ENCODE measurements at regions not wholly inside any gene's neighbourhood (a gene's known extent, or its start where the extent isn't known, plus 50 kb on each side); places are given as distances from the start of the nearest gene placed in this dataset.
"Not testable (repeated sequence)": the region's sequence is repeated elsewhere in the genome, so short reads cannot be mapped to it uniquely, and the experiment has no call there.

DNA sequence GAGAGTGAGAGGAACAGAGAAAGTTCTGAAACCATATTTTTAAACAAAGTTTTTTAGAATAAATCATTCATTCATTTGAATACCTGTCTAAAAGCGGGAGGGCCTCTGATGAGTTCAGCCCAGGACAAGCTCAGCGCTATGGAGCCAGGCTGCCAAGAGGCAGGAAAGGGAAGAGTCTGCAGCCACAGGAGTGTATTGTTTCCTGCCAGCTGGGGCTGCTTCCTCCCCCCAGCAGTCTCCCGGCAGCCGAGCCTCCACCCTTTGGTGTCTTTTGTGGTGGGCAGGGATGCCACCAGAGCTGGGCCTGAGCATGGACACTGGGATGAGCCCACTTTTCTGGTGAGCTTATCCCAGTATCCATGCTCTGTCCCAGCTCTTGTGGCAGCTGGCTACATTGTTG is 199.5 kb upstream of the TPRG1 start:
- DNase-seq (ENCODE audit: low read depth in 2 of 2): peak in 1 of 2 donors; percentile 53

DNA sequence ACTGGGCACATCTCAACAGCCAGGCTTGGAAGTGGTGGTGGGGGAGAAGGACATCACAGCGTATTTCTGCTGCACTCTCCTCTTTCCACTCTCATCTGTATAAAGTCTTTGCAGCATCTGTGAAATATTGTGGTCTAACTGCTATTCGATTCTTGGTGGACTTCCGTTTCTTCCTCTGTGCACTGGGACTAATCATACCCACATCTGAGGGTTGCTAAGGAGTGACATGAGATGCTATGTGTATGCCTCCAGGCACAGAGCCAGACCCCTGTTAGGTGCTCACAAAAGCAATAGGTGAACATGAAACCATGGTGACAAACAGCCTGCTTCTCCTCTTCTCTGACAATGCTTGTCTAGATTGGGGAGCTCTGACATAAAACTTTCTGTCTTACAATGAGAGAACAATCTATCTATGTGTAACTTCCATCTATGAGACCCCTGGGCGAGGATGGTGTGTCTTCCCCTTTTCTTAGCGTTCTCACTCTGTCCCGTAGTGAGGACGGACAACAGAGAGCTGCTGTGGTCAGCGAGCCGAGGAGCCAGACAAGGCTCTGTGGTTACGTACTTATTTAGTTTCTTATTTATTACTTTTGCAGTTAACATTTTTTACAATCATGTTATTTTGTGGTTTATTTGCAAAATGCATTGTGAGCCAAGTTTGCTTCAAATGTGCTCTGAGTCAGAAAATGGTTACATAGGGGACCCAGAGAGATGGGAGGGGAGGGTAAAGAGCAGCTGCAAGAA is 196.7 kb upstream of the TPRG1 start:
- DNase-seq (ENCODE audit: low read depth in 2 of 2): no peak

DNA sequence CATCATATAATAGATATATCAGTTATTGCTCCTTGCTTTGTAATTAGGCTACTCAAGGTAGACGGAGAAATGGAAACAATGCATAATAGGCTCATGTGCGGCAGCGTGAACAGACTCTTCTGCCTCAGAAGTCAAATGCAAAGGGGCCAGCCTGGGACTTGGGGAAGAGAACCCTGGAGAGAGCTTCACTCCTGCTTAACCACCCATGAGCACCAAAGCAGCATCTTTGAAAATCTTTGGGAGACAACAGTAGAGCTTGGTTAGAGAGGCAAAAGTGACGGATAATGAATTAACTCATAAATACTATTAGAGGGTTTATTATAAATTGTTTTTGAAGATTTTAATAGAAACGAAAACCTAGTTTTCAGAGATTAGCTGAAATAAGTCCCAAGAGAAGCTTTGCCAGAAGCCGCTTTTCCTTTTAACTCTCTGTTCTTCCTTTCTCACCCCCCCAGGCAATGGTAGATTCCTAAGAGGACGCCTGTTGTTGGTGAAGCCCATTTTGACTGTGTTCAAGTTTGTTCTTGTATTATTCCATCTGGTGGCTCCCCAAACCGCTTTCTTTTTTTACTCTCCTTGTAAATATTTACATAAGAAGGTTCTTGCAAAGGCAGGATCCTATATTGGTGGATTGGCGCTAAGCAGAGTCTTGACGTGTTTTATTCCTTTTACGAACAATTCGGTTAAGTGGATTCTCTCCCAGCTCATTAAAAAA is 196.0 kb upstream of the TPRG1 start:
- no peak for DNase-seq (ENCODE audit: low read depth in 2 of 2)

DNA sequence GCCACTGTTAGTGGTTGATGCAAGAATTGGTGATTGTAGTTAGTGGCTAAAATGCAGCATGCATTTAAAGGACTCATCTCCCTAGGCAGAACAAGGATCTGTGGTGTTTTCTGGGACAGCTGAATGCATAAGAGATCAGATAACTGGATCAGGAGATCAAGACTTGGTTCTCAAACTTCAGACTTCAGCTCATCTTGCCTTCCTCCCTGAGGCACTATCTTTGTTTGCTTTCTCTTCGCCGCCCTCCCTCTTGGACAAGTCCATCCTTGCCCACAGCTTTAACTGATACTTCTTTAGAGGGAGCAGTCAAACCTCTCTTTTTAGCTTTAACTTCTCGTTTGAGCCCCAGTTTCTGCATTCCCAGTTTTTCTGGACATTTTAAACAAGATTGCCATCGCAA is 195.4 kb upstream of the TPRG1 start:
- DNase-seq (ENCODE audit: low read depth in 2 of 2): no peak

DNA sequence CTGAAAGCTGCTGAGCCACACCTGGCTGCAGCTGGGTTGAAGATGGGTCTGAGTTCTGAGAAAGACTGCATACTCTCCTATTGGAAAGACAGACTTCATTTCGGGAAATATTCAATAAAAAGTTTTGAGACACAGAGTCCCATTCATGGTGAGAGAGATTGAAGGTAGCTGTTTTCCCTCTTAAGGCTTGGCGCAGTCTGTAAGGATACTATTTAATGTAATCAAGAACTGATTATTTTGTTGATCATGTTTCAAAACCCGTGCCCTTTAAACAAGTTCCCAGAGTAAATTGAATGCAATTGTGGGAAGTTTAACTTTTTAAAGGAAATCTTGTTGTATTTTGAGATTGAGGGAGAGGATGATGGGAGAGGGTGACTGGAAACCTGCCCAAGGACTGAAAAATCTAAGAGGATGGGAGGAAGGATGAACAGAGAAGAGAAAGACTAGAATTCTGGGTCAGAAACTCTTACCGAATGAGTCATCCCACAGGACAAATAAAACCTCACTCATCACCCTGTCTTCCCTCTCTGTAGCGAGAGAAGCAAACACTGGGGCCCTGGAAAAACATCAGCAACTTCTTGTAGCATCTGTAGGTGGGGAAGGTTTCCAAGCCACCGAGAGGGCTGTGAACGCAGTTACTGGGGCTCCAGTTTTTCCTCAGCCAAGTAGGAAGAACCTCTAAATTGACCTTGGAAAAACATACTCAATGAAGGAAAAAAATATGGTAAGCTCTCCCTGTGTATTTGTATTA is 193.2 kb upstream of the TPRG1 start:
- DNase-seq (ENCODE audit: low read depth in 2 of 2): no peak

DNA sequence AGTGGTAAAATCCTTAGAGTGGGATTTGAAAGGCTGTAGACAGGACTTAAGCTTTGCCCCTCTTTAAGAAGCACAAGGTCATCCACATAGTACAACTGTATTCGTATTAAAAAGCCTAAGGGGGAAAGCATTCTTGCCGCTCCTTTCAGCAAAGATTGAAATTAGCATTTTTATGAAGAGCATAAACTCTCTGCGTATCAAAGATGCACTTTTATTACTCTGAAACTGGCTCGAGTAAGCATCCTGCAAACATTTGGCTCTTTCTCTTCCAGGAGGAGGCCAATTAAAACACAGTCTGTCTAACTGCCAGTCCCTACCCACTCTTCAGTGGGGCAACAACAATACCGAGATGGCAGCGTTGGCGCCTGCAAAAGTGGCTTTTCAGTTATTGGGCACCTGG is 192.5 kb upstream of the TPRG1 start:
- DNase-seq (ENCODE audit: low read depth in 2 of 2): no peak

DNA sequence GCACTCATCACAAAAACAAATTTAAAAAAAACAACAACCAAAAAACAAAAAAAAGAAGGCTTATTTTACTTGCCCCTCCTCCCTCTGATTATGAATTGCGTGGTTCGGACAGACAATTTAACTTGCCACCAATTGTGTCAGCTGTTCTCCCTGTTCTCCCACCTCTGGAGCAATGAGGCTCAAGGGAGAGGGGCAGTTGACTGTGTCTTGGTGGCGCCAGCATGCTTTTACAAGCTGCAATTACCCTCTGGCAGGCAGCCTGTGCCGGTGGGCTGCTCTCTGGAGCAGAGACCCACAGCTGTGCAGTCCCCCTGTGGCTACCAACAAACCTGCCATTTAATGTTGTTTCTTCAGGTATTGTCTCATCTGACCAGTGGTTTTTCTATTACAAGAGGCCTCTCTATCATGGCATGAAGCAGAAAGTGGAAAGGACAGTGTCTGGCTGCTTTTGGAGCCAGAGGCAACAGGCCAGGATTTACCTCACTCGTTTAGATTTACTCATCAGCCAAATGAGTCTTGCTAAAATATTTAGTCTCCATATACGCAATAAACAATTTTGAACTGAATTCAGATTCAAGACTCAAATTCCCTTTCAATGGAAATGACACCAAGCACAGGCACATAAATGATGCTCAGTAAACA is 192.0 kb upstream of the TPRG1 start:
- no peak for DNase-seq (ENCODE audit: low read depth in 2 of 2)

DNA sequence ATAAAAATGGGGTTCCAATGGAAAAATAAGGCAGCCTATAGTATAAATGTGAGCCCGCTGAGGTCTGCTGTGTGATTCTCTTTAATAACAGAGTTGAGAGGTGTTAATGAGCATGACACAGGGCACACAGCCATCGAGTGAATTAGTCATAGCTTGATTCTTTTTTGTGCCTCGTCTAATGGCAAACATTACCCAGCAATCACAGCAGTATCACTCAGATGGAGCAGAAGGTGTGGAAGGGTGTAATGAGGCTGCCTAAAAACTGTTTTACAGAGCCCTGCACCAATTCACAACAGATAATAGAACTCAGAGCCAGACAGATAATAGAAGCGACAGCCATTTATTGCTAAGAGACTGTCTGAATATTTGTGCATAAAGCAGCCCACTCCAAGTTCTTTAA is 178.6 kb upstream of the TPRG1 start:
- no peak for DNase-seq (ENCODE audit: low read depth in 2 of 2)

DNA sequence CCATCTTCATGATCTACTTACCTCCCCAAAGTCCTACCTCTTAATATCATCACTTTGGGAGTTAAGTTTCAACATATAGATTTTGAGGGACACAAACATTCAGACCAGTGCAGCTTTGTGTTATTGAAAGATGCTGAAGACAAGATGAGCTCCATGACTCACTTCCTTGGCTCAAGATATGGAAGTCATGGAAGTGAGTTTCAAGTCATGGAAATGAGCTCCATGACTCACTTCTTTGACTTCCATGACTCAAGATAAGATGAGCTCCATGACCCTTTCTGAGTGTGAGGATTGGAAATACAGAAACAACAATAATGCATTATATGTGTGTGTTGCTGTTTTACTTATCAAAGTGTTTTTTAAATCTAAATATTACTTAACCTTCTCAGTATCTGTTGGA is 170.2 kb upstream of the TPRG1 start:
- DNase-seq (ENCODE audit: low read depth in 2 of 2): peak in 1 of 2 donors; percentile 42

DNA sequence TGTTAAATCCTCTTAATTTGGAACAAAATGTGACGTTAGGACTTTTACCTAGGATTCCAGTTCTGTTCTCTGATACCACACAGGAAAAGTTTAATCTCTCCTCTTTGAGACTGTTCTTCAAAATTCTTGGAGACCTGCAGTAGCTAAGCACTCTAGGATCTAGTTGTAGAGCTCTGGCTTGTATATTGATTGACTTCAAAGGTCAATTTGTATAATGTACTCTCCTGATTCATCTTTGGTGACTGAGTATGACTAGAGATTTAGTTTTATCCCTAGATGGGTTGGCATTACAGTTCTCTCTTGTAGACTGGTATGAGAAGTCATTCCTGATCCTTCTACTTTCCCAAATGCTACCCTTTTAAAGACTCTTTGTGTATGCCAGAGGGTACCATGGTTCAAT is 168.4 kb upstream of the TPRG1 start:
- DNase-seq (ENCODE audit: low read depth in 2 of 2): no peak

DNA sequence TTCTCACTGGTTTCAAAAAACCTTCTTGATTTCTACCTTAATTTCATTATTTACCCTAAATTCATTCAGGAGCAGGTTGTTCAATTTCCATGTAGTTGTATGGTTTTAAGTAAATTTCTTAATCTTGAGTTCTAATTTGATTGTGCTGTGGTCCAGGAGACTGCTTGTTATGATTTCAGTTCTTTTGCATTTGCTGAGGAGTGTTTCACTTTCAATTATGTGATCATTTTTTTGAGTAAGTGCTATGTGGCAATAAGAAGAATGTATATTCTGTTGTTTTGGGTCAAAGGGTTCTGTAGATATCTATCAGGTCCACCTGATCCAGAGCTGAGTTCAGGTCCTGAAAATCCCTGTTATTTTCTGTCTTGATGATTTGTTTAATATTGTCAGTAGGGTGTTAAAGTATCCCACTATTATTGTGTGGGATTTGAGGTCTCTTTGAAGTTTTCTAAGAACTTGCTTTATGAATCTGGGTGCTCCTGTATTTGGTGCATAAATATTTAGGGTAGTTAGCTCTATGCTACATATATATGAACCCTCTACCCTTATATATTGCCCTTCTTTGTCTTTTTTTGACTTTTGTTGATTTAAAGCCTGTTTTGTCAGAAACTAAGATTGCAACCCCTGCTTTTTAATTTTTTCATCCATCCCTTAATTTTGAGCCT is 158.4 kb upstream of the TPRG1 start:
- DNase-seq (ENCODE audit: low read depth in 2 of 2): no peak

DNA sequence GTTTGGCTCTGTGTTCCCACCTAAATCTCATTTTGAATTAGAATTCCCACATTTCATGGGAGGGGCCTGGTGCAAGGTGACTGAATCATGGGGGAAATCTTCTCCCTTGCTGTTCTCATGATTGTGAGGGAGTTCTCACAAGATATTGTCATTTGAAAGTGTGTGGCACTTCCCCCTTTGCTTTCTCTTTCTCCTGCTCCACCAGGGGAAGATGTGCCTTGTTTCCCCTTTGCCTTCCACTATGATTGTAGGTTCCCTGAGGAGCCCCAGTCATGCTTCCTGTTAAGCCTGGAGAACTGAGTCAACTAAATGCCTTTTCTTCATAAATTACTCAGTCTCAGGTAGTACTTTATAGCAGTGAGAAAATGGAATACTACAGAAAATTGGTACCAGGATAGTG is 157.2 kb upstream of the TPRG1 start:
- DNase-seq (ENCODE audit: low read depth in 2 of 2): no peak

DNA sequence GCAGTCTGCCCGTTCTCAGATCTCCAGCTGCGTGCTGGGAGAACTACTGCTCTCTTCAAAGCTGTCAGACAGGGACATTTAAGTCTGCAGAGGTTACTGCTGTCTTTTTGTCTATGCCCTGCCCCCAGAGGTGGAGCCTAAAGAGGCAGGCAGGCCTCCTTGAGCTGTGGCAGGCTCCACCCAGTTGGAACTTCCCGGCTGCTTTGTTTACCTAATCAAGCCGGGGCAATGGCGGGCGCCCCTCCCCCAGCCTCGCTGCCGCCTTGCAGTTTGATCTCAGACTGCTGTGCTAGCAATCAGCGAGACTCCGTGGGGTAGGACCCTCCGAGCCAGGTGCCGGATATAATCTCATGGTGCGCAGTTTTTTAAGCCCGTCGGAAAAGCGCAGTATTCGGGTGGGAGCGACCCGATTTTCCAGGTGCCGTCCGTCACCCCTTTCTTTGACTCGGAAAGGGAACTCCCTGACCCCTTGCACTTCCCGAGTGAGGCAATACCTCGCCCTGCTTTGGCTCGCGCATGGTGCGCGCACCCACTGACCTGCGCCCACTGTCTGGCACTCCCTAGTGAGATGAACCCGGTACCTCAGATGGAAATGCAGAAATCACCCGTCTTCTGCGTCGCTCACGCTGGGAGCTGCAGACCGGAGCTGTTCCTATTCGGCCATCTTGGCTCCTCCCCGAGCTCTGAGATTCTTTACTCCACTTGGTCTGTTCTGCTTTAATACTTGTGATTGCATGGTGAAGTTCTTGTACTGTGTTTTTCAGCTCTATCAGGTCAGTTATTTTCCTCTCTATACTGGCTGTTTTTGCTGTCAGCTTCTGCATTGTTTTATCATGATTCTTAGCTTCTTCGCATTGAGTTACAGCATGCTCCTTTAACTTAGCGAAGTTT is 148.9 kb upstream of the TPRG1 start:
- not testable (repeated sequence) for DNase-seq (ENCODE audit: low read depth in 2 of 2)

DNA sequence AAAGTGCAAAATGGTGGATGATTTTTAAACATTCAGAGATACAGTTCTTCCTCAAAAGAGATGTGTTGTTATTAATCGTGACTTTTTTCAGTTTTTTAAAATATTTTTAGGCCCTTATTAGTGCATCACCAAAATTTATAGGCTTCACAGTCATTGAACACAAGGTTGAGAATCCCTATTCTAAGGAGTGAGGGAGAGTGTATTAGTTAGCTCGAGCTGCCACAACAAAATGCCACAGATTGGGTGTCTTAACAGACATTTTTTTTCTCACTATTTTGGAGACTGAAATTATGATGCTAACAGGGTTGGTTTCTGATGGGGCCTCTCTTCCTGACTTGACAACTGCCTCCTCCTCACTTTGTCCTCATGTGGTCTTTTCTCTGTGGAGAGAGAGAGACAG is 145.9 kb upstream of the TPRG1 start:
- DNase-seq (ENCODE audit: low read depth in 2 of 2): no peak

DNA sequence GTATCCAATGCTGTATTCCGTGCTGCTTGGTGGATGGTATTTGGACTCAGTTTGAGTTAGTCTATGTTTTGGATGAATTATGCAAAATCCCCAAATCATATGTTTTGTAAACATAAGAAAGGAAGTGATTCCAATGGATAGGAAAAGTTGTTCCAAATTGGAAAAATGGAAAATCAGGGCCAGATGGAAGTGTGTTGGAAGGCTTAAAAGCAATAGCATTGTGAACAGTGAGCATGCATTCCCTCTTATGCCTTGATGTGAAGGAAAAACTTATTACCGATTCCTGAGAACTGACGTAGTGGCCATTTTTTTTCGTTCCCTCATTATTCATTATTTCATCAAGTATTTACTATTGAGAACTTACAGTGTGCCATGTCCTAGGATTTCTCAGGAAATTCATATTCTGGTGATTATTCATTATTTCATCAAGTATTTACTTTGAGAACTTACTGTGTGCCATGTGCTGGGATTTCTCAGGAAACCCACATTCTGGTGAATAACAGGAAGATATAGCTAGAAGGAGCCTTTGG is 144.1 kb upstream of the TPRG1 start:
- no peak for DNase-seq (ENCODE audit: low read depth in 2 of 2)

DNA sequence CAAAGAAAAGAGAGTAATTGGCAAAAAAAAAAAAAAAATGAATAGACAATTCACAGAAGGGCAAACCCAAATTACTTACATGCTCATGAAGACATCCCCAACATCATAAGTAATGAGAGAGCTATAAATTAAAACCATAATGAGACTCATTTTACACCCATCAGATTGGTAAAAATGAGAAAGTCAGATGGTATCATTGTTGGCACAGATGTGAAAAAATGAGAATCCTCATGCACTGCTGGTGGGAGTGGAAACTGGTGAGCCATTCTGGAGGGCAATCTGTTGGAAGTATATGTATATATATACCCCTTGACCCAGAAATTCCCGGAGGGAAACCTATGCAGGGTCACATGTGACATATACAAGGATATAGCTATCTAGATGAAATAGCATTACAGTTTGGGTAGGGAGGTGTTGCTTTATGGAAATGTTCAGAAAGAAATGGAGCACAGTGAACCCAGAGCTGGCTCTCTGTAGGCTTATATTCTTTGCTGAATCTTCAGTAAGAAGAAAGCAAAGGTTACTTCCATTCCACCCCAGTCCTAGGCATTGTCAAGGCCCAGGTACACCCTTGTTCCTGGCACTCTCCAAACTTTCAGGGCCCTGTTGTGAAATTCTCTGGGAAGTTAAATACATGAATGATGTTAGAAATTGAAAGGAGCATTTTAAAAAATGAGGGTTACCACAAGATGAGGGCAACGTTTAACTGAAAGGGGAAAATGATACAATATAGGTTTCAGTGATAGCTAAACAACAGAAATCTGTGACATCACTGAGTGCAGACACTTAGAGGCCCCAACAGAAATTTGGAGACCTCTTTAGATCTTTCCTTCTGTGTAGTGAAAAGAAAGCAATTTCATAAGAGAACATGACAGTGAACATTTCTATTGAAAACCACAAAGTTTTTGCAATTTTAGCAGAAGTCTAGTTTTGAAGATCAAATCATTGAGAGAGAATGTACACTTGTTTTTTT is 132.7 kb upstream of the TPRG1 start:
- DNase-seq (ENCODE audit: low read depth in 2 of 2): no peak

DNA sequence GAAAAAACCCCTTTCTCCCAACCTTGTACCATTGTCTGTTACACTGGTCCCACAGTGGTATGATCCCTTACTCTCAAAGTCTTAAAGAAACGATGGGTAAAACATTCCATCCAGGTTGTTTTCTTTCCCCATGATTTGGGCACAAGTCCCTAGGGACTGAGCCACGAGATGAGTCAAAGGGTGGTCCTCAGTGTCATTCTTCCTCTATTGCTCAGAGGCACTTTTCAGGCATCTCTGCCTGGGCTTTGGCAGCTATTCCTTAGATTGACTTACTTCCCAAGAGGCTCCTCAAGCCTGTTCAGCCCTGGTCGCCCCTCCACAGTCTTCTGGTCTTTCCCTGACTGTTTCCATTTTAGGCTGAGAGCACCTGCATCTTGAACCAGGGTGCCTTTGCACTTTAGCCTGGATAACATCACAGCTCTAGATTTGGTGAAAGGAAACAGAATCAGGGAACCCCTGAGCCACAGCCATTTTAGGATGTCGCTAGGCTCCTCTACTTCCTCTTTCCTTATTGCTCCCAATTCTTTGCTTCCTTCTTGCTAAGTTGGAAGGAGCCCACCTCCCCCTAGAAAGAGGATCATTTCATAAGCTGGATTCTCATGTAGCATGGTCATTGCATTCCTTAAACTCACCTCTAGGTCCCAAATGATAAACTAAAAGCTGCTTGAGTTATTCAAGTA is 131.0 kb upstream of the TPRG1 start:
- no peak for DNase-seq (ENCODE audit: low read depth in 2 of 2)

DNA sequence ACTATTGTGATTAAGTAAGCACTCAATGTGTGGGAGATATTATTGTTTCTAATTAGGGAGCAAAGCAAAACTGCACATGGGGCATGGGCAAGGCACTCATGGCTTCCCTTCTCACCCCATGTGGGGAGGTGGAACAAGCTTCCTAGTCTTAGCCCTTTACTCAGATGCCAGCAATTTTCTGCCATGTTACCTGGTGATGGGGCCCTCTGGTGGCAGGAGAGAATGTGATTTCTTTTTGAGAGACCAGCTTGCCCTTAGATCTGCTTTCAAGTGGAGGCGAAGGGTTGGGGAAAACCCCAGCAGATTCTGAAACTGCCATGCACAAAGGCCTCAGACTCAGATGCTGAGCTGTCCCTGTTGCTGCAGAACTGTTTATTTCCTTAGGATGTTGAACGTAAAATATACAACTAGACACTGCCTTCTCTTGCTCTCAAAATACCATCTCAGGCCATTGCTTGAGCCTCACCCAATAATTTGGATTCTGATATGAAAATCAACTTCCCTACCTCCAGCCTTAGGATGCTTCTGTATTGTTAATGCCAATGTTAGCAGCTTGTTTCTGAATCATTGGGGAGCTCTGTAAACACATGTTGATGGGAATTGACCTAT is 130.2 kb upstream of the TPRG1 start:
- DNase-seq (ENCODE audit: low read depth in 2 of 2): peak; percentile 10 to 63
